ENCODE measurements at regions not wholly inside any gene's neighbourhood (a gene's known extent, or its start where the extent isn't known, plus 50 kb on each side); places are given as distances from the start of the nearest gene placed in this dataset.

DNA sequence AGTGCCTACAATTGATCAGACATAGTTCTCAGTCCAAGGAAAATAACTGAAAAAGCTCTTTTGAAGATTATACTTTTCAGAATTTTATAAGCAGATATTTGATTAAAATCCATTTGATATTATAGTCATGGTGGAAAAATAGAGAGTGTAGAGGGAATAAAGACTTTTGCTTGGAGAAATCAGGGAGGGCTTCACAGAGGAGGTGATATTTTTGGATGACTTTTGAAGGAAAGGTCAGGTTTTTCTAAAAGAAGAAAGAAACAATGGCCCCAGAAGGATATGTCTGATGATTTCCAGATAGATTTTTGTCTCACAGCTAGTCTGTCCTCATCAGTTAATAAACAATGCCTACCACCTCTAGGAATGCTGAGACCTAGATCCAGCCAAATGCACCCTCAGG, 806.3 kb upstream of the CELF2 start:
- no peak for DNase-seq

GRCh38 chr10:10213237-10213636, 804.4 kb upstream of the CELF2 start:
- DNase-seq, result no peak

- no peak for DNase-seq
Measured at GRCh38 chr10:10222304-10222841, 795.3 kb upstream of the CELF2 start.

DNA sequence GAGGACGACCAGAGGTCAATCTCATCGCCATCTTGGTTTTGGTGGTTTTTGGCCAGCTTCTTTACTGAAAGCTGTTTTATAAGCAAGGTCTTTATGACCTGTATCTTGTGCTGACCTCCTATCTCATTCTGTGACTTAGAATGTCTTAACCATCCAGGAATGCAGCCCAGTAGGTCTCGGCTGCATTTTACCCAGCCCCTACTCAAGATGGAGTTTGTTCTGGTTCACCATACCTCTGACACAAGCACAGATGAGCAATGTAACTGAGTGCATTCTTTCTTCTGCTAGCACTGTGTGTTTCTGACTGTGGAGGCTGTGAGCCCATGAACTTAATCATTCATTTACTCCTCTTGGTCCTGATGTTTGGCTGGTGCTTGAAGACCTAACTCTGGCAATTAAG, 794.5 kb upstream of the CELF2 start:
- DNase-seq, result no peak

DNA sequence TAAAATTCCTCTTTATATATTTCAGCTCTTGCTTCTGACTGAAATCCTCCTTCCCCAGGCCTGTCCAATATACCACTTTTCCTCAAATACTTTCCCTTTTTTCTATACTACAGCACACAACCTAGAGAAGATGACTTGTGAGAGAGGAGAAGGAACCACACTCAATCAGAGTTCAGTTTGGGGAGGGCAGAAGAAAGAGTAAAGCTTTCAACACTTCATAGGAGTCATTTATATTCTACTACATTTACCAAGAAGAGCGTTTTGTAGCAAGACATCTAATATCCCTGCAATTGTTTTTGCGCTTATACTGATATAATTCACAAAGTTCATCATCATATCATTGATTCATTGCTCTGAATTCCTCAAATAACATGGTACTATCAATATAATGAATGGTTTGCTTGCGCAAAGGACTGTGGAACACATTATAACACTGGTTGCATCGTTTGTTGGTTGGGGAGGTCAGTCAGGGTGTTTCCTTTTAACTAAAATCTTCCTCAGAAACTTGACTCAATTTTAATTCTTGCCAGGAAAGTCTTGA, 792.5 kb upstream of the CELF2 start:
- no peak for DNase-seq

- no peak for DNase-seq
Measured at GRCh38 chr10:10233229-10233628, 784.4 kb upstream of the CELF2 start.

DNA sequence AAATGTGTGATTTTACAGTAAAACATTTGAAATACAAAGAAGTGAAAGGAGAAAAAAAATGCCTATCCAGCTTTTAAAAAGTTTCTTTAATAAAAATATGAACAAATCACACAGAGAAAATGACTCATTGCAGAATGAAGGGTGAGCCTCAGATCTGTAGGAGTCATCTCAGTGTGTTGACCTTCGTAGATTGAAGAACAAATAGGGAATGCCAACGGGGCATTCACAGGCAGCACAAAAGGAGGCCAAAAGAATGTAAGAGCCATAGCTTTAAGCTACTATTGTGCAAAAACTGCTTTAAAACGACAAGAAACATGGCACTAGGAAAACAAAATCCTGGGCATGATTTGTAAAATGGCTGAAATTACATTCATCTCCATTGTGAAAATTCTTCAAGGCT, 782.7 kb upstream of the CELF2 start:
- no peak for DNase-seq

DNA sequence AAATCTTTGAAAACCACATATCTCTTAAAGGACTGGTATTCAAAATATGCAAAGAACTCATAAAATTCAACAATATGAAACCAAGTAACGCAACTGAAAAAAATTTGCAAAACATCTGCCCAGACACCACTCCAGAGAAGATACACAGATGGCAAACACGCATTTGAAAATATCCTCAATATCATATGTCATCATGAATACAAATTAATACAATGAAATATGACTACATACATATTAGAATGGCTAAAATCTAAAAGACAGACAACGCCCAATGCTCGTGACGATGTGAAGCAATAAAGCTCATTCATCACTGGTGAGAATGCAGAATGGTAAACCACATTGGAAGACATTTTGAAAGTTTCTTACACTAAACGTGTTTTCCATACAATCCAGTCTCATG, 770.1 kb upstream of the CELF2 start:
- no peak for DNase-seq

DNA sequence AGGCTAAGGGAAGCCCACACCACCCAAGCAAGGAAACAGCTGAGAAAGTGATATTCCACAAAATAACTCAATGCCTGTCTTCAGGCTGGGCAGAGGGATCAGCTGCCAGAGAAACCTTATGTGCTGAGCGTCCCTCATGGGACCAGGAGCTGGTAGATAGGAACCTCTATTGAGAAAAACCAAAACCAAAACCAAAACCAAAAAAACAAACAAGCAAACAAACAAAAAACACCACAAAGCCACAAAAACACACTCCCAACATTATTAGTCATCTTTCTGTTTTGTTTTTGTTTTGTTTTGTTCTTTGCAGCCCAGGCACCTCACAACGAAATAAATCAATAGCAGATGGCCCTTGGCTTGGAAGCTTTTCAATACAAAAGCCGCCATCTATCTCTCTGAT, 760.8 kb upstream of the CELF2 start:
- DNase-seq, result no peak

DNA sequence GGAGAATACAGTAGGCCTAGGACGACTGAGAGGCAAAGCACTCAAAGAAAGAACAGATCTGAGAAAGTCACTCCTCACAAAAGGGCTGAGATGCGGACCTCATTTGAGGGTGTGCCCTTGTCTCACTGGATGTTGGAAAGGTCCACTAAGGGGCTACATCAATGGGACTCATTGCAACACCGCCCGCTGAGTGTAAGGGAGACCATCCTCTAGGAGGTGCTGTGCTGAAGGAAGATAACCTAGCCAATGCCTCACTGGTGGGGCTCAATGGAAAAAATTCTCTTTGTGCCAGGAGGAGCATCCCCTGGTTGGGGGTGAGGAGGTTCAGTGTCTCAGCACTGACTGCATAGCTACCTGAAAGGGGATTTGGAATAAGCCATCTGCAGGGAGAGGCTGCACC, 758.7 kb upstream of the CELF2 start:
- DNase-seq, result no peak

DNA sequence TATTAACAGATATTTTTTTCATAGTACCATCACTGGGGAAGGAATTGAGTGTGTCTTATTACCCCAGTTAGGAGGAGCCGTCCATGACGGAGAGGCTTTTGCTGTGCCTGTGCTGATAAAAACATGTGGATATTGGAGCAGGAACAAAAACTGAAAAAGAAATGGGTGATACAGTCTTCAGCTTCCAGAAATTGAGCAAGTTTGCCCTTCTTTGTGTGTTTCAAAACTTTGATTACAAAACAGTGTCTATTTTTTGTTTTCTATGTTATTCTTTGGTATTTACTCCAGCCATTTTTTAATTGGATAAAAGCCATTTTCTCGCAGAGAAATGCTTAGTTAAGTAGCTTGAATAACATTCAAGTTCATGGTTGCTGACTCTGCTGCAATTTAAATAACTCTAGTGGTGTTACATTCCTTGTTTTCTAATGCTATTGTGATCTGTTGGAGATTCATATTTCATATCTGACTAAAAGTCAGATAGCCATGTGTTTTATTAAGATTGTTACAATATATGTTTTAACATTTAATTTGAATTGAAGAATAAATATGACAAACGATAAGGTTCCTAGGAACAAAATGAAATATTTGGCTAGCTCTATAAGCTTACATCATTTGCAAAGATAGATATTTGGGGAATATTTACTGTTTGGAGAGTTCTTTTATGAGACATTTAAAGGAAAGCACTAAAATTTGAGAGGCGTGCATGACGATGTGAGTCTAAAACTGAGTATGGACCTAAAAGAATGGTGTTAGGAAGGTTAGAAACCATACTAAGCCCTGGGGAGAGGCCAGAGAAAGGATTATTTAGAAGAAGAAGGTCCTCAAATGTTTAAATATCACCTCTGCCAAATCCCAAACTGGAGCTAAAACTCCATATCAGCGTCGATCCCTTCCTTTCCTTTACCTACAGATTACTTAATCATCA, 747.3 kb upstream of the CELF2 start:
- DNase-seq, result no peak

- no peak for DNase-seq
Measured at GRCh38 chr10:10271639-10272192, 746.0 kb upstream of the CELF2 start.

- DNase-seq, result no peak
Measured at GRCh38 chr10:10273661-10274060, 744.0 kb upstream of the CELF2 start.

- DNase-seq, result no peak
Measured at GRCh38 chr10:10279906-10280305, 737.8 kb upstream of the CELF2 start.

DNA sequence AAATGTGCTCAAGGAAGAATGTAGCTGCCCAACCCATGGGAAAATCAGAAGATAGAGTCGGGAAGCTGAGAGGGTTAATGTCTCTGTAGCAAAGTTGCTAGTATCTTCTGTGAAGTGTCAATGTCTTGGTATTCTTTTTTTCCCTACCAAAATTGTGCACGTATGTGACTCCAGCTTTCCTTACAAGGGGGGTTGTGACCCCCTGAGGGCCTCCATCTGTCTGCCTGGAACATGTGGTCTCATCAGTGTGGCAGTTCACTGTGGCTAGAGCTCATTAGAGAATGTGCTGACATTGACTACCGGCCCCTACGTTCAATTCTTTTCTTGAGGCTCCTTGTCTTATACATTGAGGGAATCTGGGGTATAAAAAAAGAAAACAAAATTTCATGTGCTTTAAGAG, 725.2 kb upstream of the CELF2 start:
- DNase-seq, result no peak

GRCh38 chr10:10293041-10293440, 724.6 kb upstream of the CELF2 start:
- no peak for DNase-seq

DNA sequence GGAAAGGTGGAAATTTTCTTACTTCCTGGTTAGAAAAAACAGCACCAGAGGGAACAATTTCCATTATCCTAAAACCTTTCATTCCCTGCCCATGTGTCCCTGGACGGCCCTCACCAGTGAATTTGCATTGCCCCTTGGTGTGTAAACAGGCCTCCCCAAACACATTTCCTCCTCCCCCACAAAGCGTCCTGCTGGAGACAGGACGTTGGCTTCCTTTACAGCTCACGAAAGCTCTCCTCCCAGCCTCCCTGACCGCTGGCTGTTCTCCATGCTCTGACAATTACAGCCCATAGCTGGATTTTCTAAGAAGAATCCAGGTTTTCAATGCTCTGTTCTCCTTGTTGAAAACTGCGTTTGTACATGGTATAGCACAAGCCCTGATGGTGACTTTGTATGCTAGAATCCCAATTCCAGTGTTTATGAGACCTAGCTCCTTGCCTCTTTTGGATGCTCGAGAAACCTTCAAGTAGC, 724.2 kb upstream of the CELF2 start:
- DNase-seq, result no peak

GRCh38 chr10:10294184-10294880, 723.3 kb upstream of the CELF2 start:
- no peak for DNase-seq

- no peak for DNase-seq
Measured at GRCh38 chr10:10294881-10295529, 722.7 kb upstream of the CELF2 start.

- no peak for DNase-seq
Measured at GRCh38 chr10:10295537-10295936, 722.1 kb upstream of the CELF2 start.

GRCh38 chr10:10302689-10303088, 715.0 kb upstream of the CELF2 start:
- DNase-seq, result no peak

DNA sequence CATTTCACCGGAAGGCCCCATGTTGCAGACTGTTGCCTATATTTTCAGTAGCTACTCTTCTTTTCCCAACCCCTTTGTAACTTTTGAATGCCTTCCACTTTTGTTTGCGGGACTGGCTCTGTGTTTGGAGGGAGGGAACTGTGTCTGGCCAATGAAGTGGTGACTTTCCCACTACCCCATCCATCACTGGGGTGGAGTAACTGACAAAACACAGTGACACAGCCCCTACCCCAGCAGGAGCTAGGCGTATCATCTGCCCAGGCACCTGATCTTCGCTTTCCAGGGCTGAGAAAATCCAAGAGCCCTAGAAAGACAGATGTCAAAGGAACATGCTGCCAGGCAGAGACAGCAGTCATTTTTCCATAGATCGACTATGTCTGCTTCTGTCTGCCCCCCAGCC, 710.6 kb upstream of the CELF2 start:
- no peak for DNase-seq

- no peak for DNase-seq
Measured at GRCh38 chr10:10307551-10307950, 710.1 kb upstream of the CELF2 start.

Data from NCI-H510A treated with DMSO at 0.1 percent for 48 hours (cell line).